MV-4-11 (cell line): ENCODE measurements at regions not wholly inside any gene's neighbourhood (a gene's known extent, or its start where the extent isn't known, plus 50 kb on each side); places are given as distances from the start of the nearest gene placed in this dataset.
"Not testable (repeated sequence)": the region's sequence is repeated elsewhere in the genome, so short reads cannot be mapped to it uniquely, and the experiment has no call there.

Source experiments
- DNase-seq: peaks from one replicate; lab custom pipeline; 2025; lab: John Stamatoyannopoulos, UW

DNA sequence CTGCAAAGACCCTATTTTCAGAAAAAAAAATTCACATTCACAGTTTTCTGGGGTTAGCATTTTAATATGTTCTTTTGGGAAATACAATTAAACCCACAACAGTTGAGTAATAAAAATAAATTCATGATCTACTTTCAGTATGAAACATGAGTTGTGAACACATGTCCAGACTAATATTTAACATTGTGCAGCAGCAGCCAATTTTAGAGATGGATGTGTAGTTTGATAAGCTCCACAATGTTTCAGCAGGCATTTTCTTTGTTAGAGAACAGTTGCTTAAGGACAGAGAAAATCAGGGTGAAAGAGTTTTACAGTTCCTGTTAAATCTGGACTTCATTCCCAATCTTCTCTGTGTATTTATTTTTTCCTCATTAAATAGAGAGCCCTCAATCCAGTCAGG, 519.5 kb downstream of the PIK3C3 start:
- no peak for DNase-seq

DNA sequence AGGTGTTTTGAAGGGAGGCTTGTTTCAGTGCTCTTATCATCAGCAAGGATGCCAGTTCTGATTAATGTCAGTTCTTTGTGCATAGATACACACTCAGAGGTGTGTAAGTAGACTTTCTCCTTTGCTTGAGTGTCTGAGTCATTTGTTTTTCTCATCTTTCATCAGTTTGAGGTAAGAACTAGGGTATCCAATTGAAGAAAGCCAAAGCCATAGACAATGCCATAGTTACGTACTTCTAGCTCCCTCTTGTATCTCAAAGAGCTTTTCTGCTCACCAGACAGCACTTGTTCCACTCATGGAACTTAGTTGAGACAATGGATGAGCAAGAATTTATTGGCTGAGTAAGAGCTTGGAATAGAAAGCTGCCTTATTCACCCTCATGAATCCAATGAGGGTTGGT, 520.1 kb downstream of the PIK3C3 start:
- no peak for DNase-seq

DNA sequence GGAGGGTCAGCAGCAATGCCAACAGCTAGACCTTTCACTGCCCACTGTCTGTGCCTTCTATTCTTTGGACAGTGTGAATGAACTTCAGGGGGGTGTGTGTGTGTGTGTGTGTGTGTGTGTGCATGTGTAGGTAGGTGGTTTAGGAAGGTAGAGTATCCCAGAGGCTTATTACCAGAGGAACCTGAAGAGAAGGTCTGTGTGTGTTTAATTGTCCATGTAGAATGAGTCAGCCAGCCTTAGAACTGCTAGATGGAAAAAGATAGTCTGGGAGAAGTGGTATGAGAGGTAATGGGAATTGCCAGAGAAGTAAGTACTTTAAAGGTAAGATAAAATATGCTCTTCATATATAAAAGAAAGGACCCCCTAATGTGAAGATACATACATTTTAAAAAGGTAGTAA, 522.2 kb downstream of the PIK3C3 start:
- no peak for DNase-seq

DNA sequence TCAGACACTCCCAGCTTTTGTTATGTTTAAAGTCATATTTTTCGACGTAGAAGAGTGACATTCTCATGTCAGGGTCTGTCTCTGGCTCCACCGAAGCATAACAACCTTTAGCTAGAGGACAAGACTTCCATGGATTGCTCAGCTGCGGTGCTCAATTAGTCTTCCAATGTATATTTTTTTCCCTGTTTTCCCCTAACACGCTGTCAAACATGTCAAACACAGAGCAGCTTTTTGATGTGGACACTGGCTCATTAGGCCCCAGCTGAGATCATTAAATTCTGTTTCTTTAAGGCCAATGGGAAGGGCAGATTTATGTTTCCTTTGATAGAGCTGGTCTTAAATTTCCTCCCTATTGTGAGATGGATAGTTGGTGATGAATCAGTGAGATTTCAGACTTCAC, 525.4 kb downstream of the PIK3C3 start:
- no peak for DNase-seq

DNA sequence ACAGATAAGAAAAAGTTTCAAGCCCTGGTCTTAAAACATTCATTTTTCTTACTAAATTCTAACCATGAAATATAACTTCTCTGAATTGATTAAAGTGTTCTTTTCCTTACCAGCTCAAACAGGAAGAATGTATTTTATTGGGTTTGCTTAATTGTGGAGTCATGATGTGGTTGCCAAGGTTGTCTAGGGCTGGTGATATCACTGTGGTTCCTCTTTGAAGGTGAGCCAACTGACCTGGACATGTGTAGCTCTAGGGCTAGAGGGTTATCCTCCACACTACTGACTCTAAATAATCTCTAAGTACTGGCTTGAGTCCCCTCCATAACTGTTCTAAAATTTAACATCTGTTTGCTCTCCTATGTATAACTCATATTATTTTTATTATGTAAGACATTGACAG, 529.6 kb downstream of the PIK3C3 start:
- no peak for DNase-seq

DNA sequence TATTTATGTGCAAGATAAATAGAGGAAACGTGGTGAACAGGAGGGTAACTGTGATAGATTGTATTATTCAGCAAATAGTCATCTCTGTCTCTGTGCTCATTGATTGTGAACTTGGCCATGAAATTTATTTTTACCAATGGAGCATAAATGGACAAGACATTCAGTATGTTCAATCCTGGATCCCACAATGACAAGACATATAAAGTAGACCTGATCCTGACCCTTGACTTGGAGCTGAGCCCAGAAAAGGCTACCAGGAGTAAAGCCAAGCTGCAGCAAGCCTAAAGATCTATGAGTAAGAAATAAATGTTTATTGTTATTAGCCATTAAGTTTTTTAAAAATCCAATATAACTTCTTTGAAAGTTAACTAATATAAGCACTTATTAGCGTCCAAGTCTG, 531.2 kb downstream of the PIK3C3 start:
- DNase-seq, result no peak

DNA sequence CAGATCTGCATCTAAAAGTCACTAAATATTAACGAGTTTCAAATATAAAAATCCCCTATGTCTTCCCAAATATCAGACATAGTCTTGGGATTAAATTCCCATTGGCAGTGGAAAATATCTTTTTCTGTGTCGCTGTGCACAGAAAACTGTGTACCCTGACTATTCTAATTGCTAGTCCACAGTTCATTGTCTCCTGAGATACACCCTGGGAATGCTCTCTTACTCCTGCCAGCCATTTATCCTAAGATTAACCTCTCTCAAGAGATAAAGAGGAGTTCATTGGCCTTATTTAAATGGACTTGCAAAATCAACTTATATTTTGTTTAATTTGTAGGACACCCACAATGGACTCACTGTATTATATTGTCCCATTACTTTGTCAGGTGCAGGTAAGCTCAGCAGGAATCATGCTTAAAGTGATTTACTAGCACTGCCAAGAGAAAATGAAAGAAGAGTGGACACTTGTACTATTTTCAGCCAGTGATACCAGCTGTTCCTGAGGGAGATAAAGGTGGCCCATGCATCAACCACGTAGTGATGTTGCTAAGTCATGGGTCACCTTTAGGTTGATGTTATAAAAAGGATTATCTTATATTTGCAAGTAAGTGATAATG, 553.8 kb downstream of the PIK3C3 start:
- DNase-seq, result no peak

DNA sequence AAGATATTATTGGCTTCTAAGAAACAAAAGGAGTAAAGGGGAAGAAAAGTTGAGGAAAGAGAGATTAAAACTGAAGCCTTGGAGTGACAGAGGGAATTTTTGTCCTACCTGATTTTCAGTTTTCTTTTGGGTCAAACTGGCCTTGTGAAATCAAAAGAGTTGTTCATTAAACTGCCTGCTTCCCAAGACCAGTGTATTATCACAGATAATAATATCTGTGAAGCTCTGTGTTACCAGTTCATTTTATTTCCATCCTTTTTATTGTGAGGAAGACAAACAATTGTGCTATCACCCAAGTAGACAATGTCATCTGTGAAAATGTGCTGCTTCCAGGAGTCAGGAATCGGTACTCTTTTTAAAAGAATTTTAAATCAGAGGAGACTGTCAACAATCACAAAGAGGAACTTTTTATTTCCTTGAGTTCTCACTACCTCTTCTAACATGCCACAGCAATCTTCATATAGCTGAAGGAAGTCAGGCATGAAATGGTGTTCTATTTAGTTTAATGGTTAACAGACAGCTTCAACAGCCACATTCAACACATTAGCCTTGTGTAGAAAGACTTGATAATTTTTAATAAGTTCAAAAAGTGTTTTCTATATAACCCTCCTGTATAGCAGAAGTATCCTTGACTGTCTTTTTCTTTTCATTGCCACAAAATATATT, 554.8 kb downstream of the PIK3C3 start:
- no peak for DNase-seq

DNA sequence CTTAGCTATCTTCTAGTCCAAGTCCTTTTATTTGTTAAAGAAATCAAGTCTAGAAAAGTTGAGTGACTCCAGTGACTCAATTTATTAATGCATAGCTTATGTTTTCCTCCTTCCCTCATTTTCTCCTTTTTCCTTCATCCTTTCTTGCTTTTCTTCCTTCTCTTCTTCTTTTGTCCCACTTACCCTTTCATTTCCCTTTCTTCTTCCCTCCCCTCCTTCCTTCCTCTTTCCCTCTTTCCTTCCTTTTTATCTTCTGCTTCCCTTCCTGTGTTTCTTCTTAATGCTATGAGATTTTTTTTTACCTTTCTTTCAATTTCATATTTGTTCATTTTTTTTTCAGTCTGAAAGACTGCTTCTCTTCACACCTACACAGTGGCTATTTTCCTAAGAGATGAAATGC, 555.5 kb downstream of the PIK3C3 start:
- no peak for DNase-seq

DNA sequence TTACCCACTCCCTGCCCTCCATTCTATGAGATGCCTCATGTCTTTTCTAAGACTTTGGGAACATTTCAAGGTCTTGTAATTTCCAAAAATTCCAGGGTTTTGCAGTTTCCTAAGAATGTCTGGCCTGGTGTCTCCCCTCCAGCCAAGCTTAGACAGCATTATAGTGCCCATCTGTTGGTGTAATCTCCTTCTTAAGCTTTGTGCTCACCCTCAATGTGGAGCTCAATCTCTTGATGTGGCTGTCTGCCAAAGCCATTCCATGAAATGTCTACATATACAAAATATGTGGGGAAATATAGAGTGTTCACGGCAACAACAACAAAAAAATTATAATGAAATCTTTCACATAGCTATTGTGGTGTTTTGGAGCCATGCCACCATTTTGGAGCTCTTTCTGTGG, 558.4 kb downstream of the PIK3C3 start:
- DNase-seq, result no peak

DNA sequence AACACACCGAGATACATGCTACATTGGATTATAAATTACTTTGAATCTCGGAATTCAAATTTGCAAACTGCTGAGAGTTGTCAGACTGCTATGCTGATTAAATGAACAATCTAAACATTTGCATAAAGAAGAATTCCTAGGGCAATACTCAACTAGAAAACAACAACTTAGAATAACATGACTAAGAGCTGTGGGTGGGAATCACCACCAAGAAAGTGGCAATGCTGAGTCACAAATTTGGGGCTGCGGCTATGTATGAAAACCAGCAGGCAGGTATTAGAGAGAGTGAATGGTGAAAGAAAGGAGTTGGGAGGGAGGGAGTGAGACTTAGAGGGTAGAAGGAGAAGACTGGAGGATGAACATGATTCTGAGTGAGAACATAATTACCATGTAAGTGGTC, 559.5 kb downstream of the PIK3C3 start:
- no peak for DNase-seq

DNA sequence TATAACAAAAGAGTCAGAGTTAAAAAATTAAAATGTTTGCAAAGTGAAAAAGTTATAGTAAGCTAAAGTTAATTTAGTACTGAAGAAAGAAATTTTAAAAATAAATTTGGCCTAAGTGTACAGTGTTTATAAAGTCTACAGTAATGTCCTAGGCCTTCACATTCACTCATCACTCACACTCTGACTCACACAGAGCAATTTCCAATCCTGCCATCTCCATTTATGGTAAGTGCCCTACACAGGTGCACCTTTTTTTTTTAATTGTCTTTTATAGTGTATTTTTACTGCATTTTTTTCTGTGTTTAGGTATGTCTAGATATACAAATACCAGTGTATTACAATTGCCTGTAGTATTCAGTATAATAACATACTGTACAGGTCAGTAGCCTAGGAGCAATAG, 562.9 kb downstream of the PIK3C3 start:
- no peak for DNase-seq

DNA sequence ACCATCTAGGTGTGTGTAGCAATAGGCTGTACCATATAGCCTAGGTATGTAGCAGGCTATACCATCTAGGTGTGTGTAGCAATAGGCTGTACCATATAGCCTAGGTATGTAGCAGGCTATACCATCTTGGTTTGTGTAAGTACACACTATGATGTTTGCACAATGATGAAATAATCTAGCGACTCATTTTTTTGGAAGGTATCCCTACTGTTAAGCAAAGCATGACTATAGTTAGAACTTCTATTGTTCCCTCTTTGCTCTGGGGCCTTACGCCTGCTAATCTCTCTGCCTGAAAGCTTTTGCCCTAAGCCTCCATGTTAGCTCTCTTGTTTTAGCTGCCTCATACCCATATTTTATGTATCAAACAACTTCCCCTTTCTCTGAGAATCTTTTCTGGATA, 563.3 kb downstream of the PIK3C3 start:
- DNase-seq, result not testable (repeated sequence)

DNA sequence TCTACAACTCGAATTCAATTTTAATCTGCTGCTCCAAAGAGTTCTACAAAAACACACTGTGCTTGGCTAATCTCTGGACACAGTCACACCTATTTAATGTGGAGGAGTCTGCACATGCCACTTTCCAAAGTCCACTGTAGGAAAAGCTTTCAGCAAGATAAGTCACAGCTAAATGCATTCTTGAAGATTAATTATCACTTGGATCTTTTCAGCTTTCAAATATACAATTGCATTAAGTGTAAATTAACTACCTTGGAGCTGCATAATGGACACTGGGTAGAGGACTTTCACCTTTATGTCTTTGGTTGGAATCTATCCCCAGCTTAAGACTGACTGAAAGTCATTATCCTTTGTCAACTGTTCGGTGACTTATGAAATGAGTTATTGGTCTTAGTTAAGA, 565.1 kb downstream of the PIK3C3 start:
- DNase-seq, result no peak

DNA sequence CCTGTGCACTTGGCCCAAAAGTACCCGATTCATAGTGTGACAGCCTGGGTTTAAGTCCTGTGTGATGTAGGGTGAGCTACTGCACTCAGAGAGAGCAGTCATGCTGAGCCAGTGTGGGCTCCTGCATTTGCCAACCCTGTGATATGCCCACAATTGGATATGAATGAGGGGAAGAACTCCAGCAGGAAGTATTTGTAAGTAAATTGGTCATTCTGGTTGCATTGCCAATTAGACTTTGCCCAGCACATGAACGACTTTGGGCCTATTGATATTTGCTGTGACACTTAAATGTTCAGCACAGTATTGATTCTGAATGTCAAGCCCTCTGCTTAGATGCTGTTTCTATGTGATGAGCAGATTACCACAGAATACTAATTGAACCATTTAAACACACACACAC, 570.9 kb downstream of the PIK3C3 start:
- no peak for DNase-seq

DNA sequence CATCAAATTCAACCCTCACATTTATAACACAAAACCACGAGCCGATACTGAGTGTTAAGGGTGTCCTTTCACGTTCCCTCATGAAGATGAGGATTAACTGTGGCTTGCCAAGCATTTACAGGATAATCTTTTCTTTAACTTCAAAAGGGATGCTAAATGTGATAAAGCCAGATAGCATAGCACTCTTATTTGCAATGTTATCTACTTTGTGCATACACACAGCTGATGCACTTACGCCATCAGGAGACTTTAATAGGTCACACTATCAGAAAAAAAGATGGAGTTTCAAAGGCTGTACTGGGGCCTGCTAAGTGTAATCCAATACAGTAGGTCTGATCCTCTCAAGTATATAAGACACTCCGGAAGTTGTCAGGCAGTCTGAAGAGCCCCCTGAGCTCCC, 572.7 kb downstream of the PIK3C3 start:
- DNase-seq, result no peak

DNA sequence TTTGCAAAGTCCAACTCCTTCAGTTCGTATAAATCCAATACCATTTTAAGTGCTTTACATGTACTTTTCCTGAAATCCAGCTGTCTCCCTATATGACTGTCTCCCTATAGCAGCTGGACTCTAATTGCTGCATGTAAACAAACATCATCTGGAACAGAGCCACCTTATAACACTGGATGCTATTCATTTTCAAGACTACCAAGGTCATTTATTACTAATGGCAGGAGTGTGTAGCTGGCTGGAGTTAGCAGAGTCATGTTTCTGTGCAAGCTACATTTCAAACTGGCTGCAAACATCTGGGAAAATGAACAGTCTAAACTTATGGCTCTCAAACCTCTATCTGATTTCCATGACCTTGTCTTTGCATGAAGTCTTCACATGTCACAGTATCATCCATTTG, 575.2 kb downstream of the PIK3C3 start:
- DNase-seq, result no peak

DNA sequence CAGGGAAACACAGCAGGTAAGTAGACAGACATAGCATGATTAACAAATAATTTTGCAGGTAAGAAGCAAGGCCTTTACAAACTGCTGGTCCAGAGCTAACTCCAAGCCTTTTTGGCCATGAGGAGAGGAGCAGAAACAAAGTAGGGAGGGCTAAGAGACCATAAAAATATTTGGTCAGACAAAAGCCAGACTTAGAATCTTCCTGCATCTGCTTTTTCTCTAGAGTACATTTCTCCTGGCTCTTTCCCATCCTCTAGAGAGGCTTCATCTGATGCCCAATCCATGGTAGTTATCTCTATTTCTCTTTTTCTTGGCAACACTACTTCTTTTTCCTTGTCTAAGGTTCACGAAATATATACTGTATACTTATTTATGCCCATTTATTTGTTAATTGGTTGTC, 577.1 kb downstream of the PIK3C3 start:
- no peak for DNase-seq

DNA sequence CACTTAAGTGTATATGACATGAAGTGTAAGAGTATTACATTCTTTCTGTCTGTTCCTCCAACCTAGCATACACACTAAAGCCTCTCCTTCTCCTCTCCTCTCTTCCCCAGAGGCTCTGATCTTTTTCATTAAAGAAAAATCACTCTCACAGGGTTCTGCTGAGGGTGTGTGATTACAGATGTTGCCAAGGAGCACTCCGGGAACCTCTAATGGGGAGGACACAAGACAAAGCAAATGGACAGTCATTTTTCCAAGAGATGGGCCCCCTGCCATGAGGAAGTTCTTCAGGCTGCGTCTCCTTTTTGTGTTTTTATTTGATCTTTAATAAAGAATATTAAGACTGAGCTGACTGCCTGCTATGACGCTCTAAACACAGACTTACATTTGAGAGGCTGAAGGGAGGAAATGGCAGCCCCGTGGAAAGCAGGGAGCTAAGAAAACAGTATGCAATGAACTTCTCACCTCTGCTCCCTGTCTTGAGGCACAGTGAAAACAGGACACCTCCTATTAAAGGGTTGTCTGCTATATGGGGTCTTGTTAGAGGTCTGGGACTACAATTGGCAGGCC, 578.1 kb downstream of the PIK3C3 start:
- no peak for DNase-seq

DNA sequence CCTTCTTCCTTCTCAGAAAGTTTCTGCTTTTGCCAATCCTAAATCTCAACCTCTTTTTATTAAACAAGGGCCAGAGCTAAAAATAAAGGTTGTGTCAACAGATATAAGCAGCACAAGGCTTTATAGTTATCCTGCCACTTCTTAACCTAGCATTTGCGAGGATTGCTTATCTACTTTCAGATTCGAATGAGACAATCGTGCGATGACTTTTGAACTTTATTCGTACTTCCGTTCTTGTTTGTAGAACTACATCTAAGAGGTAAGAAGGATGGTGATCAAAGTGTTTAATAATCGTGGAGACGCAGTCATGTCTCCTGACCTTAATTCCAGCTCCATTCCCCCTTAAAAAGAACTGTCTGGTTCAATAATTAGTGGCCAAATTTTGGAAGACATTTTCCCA, 578.6 kb downstream of the PIK3C3 start:
- DNase-seq, result no peak

DNA sequence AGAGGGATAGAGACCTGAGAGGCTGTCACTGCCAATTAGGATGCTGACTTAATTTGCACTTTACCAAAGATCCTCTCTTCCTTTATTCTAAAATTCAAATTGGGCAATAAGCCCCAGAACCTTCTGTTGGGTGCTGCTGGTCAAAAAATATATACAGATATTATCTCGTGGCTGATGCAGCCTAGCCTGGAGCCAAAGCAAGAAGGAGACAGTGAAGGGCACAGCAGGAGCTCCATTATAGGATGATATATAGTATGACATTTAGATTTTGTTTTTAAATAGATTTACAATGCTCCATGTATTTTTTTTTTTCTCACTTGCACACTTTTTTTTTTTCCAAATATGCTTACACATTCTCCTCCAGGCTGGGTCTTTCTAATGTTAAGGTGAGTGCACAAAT, 579.3 kb downstream of the PIK3C3 start:
- no peak for DNase-seq

DNA sequence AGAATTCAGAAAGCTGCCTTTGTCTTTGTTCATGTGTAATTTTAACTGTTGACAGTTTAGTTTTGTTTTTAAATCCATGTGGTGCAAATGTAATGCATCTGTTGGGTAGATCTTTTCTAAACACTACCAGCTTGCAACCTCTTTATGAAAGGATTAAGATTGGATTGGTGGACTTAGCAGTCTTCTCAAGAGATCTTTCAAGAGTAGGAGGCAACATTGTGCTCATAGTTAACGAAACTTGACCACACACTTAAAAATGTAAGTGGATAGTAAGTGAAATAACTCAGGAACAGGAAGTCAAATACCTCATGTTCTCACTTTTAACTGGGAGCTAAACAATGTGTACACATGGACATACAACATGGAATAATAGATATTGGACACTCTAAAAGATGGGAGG, 579.0 kb downstream of the RIT2 start:
- DNase-seq, result no peak

DNA sequence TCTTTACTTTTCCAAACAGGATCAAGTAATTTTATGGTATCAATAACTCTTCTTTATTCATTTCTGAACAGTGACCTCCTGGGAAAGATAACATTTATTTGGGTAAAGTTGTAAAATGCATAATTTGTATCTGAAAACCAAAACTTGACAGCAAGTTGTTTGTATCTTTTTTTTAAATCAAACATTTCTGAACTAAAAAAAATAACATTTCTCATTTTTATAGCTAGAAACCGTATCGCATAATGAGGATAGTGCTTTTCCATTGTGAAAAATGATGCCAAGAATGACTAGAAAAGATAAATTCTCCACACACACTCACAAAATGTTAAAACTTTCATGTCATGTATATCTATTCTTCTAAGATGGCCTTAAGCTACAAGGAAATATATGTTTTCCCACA, 578.2 kb downstream of the RIT2 start:
- no peak for DNase-seq

DNA sequence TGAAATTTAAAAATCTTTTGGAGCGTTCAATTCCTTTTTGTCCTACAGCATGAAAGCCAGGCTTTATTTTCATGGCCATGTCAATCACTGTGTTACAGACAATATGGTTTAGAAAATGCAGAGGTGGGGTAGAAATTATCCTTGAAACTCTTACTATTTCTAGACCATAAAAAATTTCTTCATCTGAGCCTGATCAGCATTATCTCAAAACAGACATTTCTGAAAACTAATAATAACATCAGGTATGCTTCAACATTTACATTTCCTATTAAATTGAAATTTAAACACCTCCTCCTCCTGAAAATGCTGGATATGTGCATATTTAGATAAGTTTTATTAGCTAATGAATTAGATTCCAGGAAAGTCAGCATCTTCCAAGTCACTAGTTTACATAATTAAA, 570.6 kb downstream of the RIT2 start:
- no peak for DNase-seq
